Heart left ventricle (tissue), 16 donors: ENCODE measurements at regions not wholly inside any gene's neighbourhood (a gene's known extent, or its start where the extent isn't known, plus 50 kb on each side); places are given as distances from the start of the nearest gene placed in this dataset.
A peak's percentile ranks its signal among the peaks of the same experiment; 100 is the strongest.

Experiments used
- ATAC-seq, 4 donors: fragments of 200-7000 bp; cut with Tn5 transposase; one replicate each; pipeline ENCODE4 v1.9.1; 2020 to 2022; ENCODE audit warnings: moderate library complexity in 4 of 4, mild to moderate bottlenecking in 3 of 4, moderate number of reproducible peaks in 1 of 4
- DNase-seq, 5 donors: peaks; one replicate each; pipeline ENCODE4 v3.0.0-alpha.2; 2020
- H3K27ac ChIP-seq, 12 donors: fragments of 200-600 bp; sonication (generic) in 4 of 12; one replicate each; pipeline versions ENCODE4 v1.5.0 to v1.8.0; 2016 to 2022; ENCODE audit warnings: mild to moderate bottlenecking in 2 of 12
- H3K27me3 ChIP-seq, 9 donors: fragments of 200-600 bp; sonication (generic) in 2 of 9; one replicate each; pipeline versions ENCODE4 v1.5.1 to v1.8.0; 2016 to 2022; ENCODE audit warnings: mild to moderate bottlenecking in 3 of 9
- H3K36me3 ChIP-seq, 9 donors: fragments of 200-600 bp; sonication (generic) in 2 of 9; one replicate each; pipeline versions ENCODE4 v1.5.0 to v1.8.0; 2018 to 2022; ENCODE audit warnings: mild to moderate bottlenecking in 2 of 9
- H3K4me1 ChIP-seq, 12 donors: fragments of 200-600 bp; sonication (generic) in 4 of 12; one replicate each; pipeline versions ENCODE4 v1.5.0 to v1.8.0; 2016 to 2022; ENCODE audit warnings: mild to moderate bottlenecking in 3 of 12
- H3K4me3 ChIP-seq, 12 donors: fragments of 200-600 bp; sonication (generic) in 4 of 12; one replicate each; pipeline versions ENCODE4 v1.5.0 to v1.8.0; 2017 to 2022; ENCODE audit warnings: mild to moderate bottlenecking in 9 of 12, moderate library complexity in 4 of 12
- H3K9me3 ChIP-seq, 12 donors: fragments of 200-600 bp; sonication (generic) in 4 of 12; one replicate each; pipeline versions ENCODE4 v1.5.0 to v1.8.0; 2016 to 2022; ENCODE audit warnings: mild to moderate bottlenecking in 1 of 12
- POLR2A ChIP-seq, 2 donors: fragments of 450-650 bp; IDR thresholded peaks; one replicate each; pipeline ENCODE4 v1.6.1; 2017; ENCODE audit warnings: antibody characterized with exemption in 2 of 2, mild to moderate bottlenecking in 2 of 2, moderate library complexity in 2 of 2
- WGBS, 4 donors: extraction: QIAGEN DNeasy Blood & Tissue Kit in 2 of 4; methylation state at CpG; one replicate each; pipeline versions ENCODE4 v1.1.5 to v1.1.7; 2013 to 2018; 5-methylcytosine and 5-hydroxymethylcytosine counted together
- intact Hi-C, 10 donors: fragments of 100-400 bp; cut with DNase I; formaldehyde crosslinking; loops; one replicate each; pipeline versions ENCODE4 v1.11.1 to v1.14.2; 2022
- TF ChIP-seq, protein P1 (sequence below), 12 donors: fragments of 200-600 bp; sonication (generic) in 4 of 12; IDR thresholded peaks; one replicate each; pipeline versions ENCODE4 v1.5.0 to v1.8.0; 2018 to 2022; ENCODE audit warnings: antibody characterized with exemption in 12 of 12, mild to moderate bottlenecking in 5 of 12
- donor health status: ischemic (EF 13 %, LVEDD 7.1; RV severe dilation, severe dysfunction).
- donor health status: healthy with polysubstance abuse.
- donor health status: DM: no; HTN: yes; CAD: no.
- donor health status: DM: no; HTN: no; CAD: no.
- donor health status: ischemic (EF 25% LVEDD 6.9; RV normal size, moderate dysfunction).
- donor health status: ischemic (EF 25% LVEDD 5.7; RV mildly dilated, moderate dysfunction).
- donor health status: healthy.
- donor health status: DM: yes; HTN: yes; CAD: no.
- donor health status: ischemic (EF 35%, LVEDD 5.7; RV mildly dilated, moderate dysfunction).
- donor health status: nonischemic (EF 11% LVEDD 7.7; RV severe dilation, severe dysfunction).
- donor health status: DM: yes; HTN: yes; CAD: no.
- donor health status: PGD.
- donor health status: ischemic (EF 29% LVEDD 5.4; RV normal size, mild dysfunction).
- donor health status: nonischemic (EF 23%, LVEDD 6.1; RV moderate dilation, normal function).

DNA sequence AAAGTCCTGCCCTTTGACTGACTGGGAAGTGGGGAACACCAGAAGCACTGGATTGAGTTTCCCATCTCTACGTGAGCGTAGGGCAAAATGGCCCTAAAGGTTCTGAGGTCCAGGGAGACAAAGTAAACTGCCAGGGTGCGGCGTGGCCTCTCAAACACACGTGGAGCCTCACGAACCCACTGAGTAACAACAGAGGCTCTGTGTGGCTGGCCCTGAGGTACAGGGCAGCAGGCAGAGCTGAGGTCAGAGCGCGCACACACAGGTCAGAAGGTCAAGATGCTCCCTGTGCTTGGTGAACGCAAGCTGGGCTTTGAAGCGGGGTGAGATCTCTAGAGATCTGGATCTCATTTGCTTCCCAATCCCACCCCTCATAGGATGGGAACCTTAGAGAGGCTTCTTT, 99.0 kb upstream of the ZMIZ1 start:
- intact Hi-C loops = loop anchor here in 6 of 10 donors (5.0 to 10.0 kb wide), 9 partner anchors 37 to 935 kb away; partner anchors contain the start of genes ZMIZ1 (in 2 of the 6) and RPS24 (in 1 of the 6)
- DNase-seq (peak in 1 of 5 donors; percentile 41), ATAC-seq (no peak)
- no peaks in the 10 kb centered on the region for H3K27me3 ChIP-seq
- no peaks in the 10 kb centered on the region for H3K36me3 ChIP-seq
- 94 to 97% (median 96%) methylated on average over 10 of the region's 10 CpGs for WGBS, 4 donors
- no peak overlapping the region for H3K27ac ChIP-seq
- no peaks in the 10 kb centered on the region for H3K9me3 ChIP-seq
- no peak overlapping the region for H3K4me3 ChIP-seq
- H3K4me1 ChIP-seq = peaks cover 5 to 38% (median 24%) of the 10 kb centered on the region in 12 donors
- TF ChIP-seq, protein P1, sequence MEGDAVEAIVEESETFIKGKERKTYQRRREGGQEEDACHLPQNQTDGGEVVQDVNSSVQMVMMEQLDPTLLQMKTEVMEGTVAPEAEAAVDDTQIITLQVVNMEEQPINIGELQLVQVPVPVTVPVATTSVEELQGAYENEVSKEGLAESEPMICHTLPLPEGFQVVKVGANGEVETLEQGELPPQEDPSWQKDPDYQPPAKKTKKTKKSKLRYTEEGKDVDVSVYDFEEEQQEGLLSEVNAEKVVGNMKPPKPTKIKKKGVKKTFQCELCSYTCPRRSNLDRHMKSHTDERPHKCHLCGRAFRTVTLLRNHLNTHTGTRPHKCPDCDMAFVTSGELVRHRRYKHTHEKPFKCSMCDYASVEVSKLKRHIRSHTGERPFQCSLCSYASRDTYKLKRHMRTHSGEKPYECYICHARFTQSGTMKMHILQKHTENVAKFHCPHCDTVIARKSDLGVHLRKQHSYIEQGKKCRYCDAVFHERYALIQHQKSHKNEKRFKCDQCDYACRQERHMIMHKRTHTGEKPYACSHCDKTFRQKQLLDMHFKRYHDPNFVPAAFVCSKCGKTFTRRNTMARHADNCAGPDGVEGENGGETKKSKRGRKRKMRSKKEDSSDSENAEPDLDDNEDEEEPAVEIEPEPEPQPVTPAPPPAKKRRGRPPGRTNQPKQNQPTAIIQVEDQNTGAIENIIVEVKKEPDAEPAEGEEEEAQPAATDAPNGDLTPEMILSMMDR (IDR thresholded peaks at IDR 0.05) = no peak
- no peak for TF ChIP-seq POLR2A (IDR thresholded peaks at IDR 0.05)

DNA sequence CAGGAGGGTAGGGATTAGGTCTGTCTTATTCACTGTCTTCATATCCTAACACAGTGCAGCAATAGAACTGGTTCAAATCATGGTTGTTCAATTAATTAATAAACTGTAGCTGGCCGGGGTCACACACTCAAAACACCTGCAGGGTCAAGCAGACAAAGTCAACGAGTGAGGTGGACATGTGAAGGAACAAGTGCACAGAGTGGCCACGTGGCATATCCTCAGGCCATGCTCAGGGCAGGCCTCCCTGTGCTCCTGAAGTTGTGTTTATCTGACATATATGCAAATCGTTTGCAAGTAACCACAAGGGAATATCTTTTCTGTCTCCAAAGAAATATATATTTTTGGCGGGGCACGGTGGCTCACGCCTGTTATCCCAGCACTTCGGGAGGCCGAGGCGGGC, 98.5 kb upstream of the ZMIZ1 start:
- no peaks in the 10 kb centered on the region for H3K36me3 ChIP-seq
- no peak overlapping the region for H3K4me3 ChIP-seq
- DNase-seq = peak in 1 of 5 donors; percentile 16
- 94 to 96% (median 95%) methylated on average over 10 of the region's 10 CpGs for WGBS, 4 donors
- peaks cover 5 to 42% (median 28%) of the 10 kb centered on the region in 12 donors for H3K4me1 ChIP-seq
- no peak overlapping the region for H3K27ac ChIP-seq
- ATAC-seq = no peak
- no peaks in the 10 kb centered on the region for H3K9me3 ChIP-seq
- H3K27me3 ChIP-seq = no peaks in the 10 kb centered on the region
- intact Hi-C loops = loop anchor here in 6 of 10 donors (5.0 to 10.0 kb wide), 9 partner anchors 38 to 935 kb away; partner anchors contain the start of genes ZMIZ1 (in 2 of the 6) and RPS24 (in 1 of the 6)
- TF ChIP-seq, protein P1 (IDR thresholded peaks at IDR 0.05) = no peak
- no peak for TF ChIP-seq POLR2A (IDR thresholded peaks at IDR 0.05)

DNA sequence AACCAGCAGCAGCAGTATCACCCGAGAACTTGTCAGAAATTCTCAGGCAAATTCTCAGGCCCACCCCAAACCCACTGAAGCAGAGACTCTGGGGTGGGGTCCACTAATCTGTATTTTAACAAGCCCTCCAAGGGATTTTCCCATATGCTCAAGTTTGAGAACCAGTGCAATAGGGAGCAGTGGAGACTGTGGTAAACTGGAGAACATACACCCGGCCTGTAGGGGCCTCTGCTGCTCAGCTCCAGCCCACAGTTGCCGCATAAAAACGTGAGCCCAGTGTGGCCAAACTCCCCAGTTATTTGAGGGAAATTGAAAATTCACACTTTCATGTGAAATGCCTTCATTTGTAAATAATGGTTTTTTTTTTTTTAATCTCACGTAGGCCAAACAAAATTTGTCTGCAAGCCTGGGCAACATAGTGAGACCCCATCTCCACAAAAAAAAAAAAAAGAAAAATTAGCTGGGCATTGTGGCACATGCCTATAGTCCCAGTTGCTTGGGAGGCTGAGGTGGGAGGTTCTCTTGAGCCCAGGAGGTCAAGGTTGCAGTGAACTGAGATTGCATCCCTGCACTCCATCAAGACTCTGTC, 97.6 kb upstream of the ZMIZ1 start:
- Histone ChIP-seq H3K9me3 (no peaks in the 10 kb centered on the region), H3K4me3 (no peak overlapping the region), H3K36me3 (no peaks in the 10 kb centered on the region), H3K4me1 (peaks cover 5 to 39% (median 28%) of the 10 kb centered on the region in 12 donors), H3K27me3 (no peaks in the 10 kb centered on the region), H3K27ac (no peak overlapping the region)
- ATAC-seq (no peak), DNase-seq (no peak)
- no peak for TF ChIP-seq POLR2A (IDR thresholded peaks at IDR 0.05)
- TF ChIP-seq, protein P1 (IDR thresholded peaks at IDR 0.05) = no peak
- WGBS, 4 donors = 94 to 97% (median 97%) methylated on average over 5 of the region's 5 CpGs
- intact Hi-C loops = loop anchor here in 6 of 10 donors (5.0 to 10.0 kb wide), 9 partner anchors 39 to 936 kb away; partner anchors contain the start of genes ZMIZ1 (in 2 of the 6) and RPS24 (in 1 of the 6)

DNA sequence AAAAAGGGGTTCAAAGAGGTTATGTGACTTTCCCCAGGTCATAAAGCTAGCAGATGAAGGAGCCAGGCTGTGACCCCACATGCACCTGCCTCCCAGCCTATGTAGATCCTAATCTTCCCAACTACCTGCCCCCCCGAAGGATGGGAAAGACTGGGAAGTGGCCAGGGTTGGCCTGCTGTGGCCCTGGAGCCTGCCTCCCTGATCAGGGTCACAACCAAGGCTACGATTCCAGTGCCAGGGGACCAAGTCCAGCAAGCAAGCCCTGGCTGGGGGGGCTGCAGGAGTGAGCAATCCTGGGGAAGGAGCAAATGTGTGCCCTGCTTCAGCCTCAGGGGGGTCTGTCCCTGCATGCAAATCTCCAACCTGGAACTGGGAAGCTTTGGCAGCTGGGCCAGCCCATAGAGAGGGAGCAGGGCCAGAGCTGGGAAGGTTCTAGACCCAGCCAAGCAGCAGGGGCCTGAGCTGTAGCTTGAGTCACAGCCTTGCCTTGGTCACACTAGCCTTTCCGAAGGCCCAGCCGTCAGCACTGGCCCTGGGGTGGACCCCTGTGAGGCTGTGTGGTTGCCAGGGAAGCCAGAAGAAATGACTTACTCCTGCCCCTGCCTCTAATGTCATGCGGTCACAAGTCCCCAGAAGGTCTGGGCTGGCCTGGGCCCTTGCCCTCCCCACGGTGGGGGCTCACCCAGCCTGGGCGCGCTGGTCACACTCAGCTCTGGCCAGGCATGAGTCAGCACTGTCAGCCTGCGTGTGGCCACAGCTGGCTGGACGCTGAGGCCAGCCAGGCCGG, 96.4 kb upstream of the ZMIZ1 start:
- H3K9me3 ChIP-seq = no peaks in the 10 kb centered on the region
- ATAC-seq = peak; percentile 56 to 78 (median 76)

More for the DNA sequence above, 96.4 kb upstream of the ZMIZ1 start:
- Histone ChIP-seq H3K27me3 (no peaks in the 10 kb centered on the region), H3K4me3 (peak overlapping the region in 5 of 12 donors; percentile 46 to 66 (median 58)), H3K27ac (peak overlapping the region; percentile 91 to 100 (median 98)), H3K4me1 (peaks cover 5 to 39% (median 28%) of the 10 kb centered on the region in 12 donors), H3K36me3 (no peaks in the 10 kb centered on the region)
- peak; percentile 71 to 90 (median 88) for DNase-seq
- 32 to 46% (median 38%) methylated on average over 8 to 11 of the region's 11 CpGs for WGBS, 4 donors
- intact Hi-C loops = loop anchor here in 7 of 10 donors (2.0 to 10.0 kb wide), 10 partner anchors 40 to 938 kb away; partner anchors contain the start of genes ZMIZ1 (in 3 of the 7) and RPS24 (in 1 of the 7)
- TF ChIP-seq, protein P1 (IDR thresholded peaks at IDR 0.05) = no peak
